Vagina (tissue), 2 donors: ENCODE measurements at regions not wholly inside any gene's neighbourhood (a gene's known extent, or its start where the extent isn't known, plus 50 kb on each side); places are given as distances from the start of the nearest gene placed in this dataset.

ENCODE experiments used
- DNase-seq, 2 donors: peaks; one replicate each; pipeline ENCODE4 v3.0.0-alpha.2; 2017; ENCODE audit errors: extremely low spot score in 2 of 2
- H3K27ac ChIP-seq: fragments of 200-600 bp; sonication (generic); one replicate; pipeline ENCODE4 v1.5.1; 2019
- H3K27me3 ChIP-seq: fragments of 200-600 bp; sonication (generic); one replicate; pipeline ENCODE4 v1.5.1; 2019
- H3K36me3 ChIP-seq, 2 donors: fragments of 200-600 bp; sonication (generic); one replicate each; pipeline ENCODE4 v1.5.1; 2017 to 2019
- H3K4me1 ChIP-seq: fragments of 200-600 bp; sonication (generic); one replicate; pipeline ENCODE4 v1.5.1; 2019
- H3K4me3 ChIP-seq, 2 donors: fragments of 200-600 bp; sonication (generic); 1 replicate in 1 of 2; 2 replicates in 1 of 2; pipeline ENCODE4 v1.5.1; 2016 to 2019
- H3K9me3 ChIP-seq: fragments of 200-600 bp; sonication (generic); one replicate; pipeline ENCODE4 v1.5.1; 2019
- POLR2A ChIP-seq, 2 donors: fragments of 450-650 bp; IDR thresholded peaks; one replicate each; pipeline ENCODE4 v1.6.1; 2017; ENCODE audit warnings: antibody characterized with exemption in 2 of 2, mild to moderate bottlenecking in 2 of 2, moderate library complexity in 2 of 2
- POLR2AphosphoS5 ChIP-seq, 2 donors: sonication (generic); formaldehyde crosslinking; IDR thresholded peaks; one replicate each; pipeline ENCODE4 v1.9.0; 2017; ENCODE audit warnings: antibody characterized with exemption in 2 of 2, mild to moderate bottlenecking in 2 of 2, low read depth in 1 of 2; ENCODE audit not compliant: insufficient read depth in 1 of 2
- intact Hi-C: fragments of 100-400 bp; cut with DNase I; formaldehyde crosslinking; loops from one replicate; pipeline ENCODE4 v1.15.1; 2023
- TF ChIP-seq, protein P1 (sequence below), 3 experiments: fragments of 450-650 bp in 2 of 3; fragments of 200-600 bp in 1 of 3; sonication (generic) in 1 of 3; IDR thresholded peaks; one replicate each; pipeline ENCODE4 v1.5.1; 2017 to 2019; ENCODE audit warnings: antibody characterized with exemption in 3 of 3, mild to moderate bottlenecking in 2 of 3, moderate library complexity in 2 of 3

DNA sequence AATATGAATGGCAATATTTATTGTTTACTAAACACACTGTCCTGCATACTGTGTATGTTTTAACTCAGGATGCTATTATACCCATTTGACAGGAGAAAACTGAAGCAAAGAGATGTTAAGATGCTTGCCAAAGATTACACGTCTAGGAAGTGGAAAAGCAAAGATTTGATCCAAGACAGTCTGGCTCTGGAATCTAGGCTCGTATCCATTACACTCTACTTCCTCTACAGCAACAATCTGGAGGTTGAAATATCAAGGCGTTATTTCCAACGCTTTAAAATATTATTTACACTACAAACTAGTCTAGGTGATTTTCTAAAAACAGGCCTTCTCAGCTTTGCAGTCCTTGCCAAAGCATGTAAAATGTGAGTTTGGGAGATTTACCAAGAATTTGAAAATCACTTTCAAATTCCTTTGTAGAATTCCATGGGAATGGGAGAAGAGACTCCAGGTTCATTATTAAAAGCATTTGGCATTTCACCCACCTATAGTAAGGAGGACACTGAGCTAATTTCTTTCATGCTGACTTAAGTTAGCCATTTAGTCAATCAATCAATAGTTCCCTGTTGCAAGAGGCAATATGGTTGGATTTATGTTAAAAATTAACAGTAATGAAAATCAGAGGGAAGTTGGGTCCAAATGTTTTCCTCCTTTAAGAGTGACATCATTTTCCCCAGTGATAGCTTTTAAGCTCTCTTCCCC lies 356.3 kb upstream of the SMARCA2 start:
- Histone ChIP-seq H3K4me1 (no peaks in the 10 kb centered on the region), H3K36me3 (no peaks in the 10 kb centered on the region), H3K4me3 (no peak overlapping the region), H3K9me3 (no peaks in the 10 kb centered on the region), H3K27ac (no peak overlapping the region), H3K27me3 (no peaks in the 10 kb centered on the region)
- intact Hi-C loops = no loop called here
- TF ChIP-seq POLR2A (IDR thresholded peaks at IDR 0.05) = no peak
- DNase-seq = no peak

DNA sequence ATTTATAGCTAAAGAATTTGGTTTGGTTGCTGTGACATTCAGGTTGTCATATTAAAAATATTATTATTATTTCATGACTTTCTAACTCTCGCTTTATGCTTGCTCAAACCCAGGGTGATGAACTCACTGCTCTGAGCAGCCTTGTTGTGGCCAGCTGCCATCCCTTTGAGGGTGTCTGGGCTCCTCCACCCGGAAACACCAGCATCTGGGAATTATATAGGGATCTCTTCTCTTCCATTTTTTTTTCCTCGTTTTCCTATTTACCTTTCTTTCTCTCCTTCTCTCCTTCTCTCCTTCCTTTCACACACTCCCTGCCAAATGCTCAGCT lies 355.8 kb upstream of the SMARCA2 start:
- Histone ChIP-seq H3K27ac (no peak overlapping the region), H3K27me3 (no peaks in the 10 kb centered on the region), H3K9me3 (no peaks in the 10 kb centered on the region), H3K4me3 (no peak overlapping the region), H3K4me1 (no peaks in the 10 kb centered on the region), H3K36me3 (no peaks in the 10 kb centered on the region)
- DNase-seq = no peak
- intact Hi-C loops = no loop called here
- TF ChIP-seq, protein P1, sequence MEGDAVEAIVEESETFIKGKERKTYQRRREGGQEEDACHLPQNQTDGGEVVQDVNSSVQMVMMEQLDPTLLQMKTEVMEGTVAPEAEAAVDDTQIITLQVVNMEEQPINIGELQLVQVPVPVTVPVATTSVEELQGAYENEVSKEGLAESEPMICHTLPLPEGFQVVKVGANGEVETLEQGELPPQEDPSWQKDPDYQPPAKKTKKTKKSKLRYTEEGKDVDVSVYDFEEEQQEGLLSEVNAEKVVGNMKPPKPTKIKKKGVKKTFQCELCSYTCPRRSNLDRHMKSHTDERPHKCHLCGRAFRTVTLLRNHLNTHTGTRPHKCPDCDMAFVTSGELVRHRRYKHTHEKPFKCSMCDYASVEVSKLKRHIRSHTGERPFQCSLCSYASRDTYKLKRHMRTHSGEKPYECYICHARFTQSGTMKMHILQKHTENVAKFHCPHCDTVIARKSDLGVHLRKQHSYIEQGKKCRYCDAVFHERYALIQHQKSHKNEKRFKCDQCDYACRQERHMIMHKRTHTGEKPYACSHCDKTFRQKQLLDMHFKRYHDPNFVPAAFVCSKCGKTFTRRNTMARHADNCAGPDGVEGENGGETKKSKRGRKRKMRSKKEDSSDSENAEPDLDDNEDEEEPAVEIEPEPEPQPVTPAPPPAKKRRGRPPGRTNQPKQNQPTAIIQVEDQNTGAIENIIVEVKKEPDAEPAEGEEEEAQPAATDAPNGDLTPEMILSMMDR (IDR thresholded peaks at IDR 0.05) = no peak
- no peak for TF ChIP-seq POLR2AphosphoS5 (IDR thresholded peaks at IDR 0.05; ENCODE audit: insufficient read depth in 1 of 2, low read depth in 1 of 2)
- no peak for TF ChIP-seq POLR2A (IDR thresholded peaks at IDR 0.05)

DNA sequence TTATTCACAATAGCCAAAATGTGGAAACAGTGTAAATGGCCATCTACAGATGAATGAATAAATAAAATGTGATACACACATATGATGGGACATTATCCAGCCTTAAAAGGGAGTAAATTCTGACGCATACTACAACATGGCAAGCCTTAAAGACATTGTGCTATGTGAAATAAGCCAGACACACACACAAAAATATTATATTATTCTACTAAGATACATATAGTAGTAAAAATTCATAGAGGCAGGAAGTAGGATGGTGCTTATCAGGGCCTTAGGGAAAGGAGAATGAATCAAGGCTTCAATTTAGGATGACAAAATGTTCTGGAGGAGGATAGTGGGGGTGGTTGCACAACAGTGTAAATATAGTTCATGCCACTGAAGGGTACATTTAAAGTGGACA lies 346.7 kb upstream of the SMARCA2 start:
- intact Hi-C loops = no loop called here
- H3K27ac ChIP-seq = no peak overlapping the region

DNA sequence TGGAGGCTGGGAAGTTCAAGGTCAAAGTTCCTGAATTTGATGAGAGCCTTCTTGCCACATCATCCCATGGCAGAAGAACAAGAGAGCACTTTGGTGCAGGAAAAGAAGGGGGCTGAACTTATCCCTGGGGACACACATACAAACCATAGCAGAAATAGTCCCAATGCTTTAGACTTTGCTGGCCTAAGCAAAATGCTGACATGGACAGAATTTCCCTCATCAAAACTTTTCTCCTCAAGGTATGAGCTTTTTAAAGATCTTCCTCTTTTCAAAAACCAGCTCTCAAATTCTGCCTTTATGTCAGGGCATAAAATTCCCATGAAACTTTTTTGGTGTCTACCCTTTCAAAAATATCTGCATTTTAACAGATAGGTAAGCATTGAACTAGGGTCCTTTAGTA lies 341.8 kb upstream of the SMARCA2 start:
- Histone ChIP-seq H3K4me3 (no peak overlapping the region), H3K27ac (no peak overlapping the region), H3K27me3 (no peaks in the 10 kb centered on the region), H3K4me1 (no peaks in the 10 kb centered on the region), H3K9me3 (no peaks in the 10 kb centered on the region), H3K36me3 (no peaks in the 10 kb centered on the region)
- DNase-seq = no peak
- intact Hi-C loops = no loop called here
- TF ChIP-seq POLR2AphosphoS5 (IDR thresholded peaks at IDR 0.05; ENCODE audit: insufficient read depth in 1 of 2, low read depth in 1 of 2) (no peak), POLR2A (IDR thresholded peaks at IDR 0.05) (no peak)
- TF ChIP-seq, protein P1 (IDR thresholded peaks at IDR 0.05) = no peak

More for the DNA sequence above, 346.7 kb upstream of the SMARCA2 start:
- no peaks in the 10 kb centered on the region for H3K36me3 ChIP-seq
- no peaks in the 10 kb centered on the region for H3K4me1 ChIP-seq
- TF ChIP-seq POLR2A (IDR thresholded peaks at IDR 0.05) = no peak
- H3K27me3 ChIP-seq = no peaks in the 10 kb centered on the region
- peaks cover 4% of the 10 kb centered on the region for H3K9me3 ChIP-seq
- H3K4me3 ChIP-seq = no peak overlapping the region
- DNase-seq = no peak

DNA sequence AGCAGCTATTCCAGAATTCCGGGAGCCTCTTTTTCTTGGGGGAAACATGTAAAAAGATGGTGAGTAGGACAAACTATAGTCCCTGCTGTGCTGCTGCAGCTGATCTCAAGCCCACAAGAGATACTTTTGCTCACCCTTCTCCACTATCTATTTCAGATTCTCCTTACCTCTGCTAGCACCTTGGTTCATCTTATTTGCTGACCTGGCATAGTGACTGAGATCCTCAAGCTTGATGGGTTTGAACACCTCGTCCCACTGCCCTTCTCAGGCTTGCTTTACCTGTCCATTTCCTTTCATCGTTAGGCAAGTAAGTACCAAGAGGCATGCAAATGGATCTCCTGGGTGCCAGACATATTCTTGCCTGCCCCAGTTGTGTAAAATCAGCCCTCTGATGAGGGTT lies 338.4 kb upstream of the SMARCA2 start:
- intact Hi-C loops = no loop called here
- no peak for TF ChIP-seq POLR2AphosphoS5 (IDR thresholded peaks at IDR 0.05; ENCODE audit: insufficient read depth in 1 of 2, low read depth in 1 of 2)
- TF ChIP-seq, protein P1 (IDR thresholded peaks at IDR 0.05) = no peak
- TF ChIP-seq POLR2A (IDR thresholded peaks at IDR 0.05) = no peak
- H3K4me1 ChIP-seq = no peaks in the 10 kb centered on the region

DNA sequence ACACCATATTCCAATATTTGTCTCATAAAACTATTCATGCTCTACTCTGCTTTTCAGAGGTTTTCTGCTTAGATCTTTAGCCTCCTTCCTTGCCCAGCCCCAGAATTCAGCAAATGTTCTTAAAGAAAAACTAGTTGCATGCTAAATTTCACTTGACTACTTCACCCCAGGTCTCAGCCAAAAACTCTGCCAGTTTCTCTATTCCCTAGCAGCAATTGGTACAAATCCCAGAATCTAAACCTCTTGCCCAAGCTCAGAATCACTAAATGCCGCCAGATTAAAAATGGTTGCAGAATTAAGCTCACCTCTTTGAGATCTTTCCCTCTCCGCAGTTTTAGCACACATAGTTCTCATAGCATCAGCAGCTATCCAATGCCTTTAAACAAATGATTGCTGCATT lies 331.2 kb upstream of the SMARCA2 start:
- H3K27ac ChIP-seq = no peak overlapping the region
- DNase-seq = no peak
- H3K9me3 ChIP-seq = no peaks in the 10 kb centered on the region
- intact Hi-C loops = no loop called here
- TF ChIP-seq POLR2AphosphoS5 (IDR thresholded peaks at IDR 0.05; ENCODE audit: insufficient read depth in 1 of 2, low read depth in 1 of 2) (no peak), POLR2A (IDR thresholded peaks at IDR 0.05) (no peak)
- TF ChIP-seq, protein P1 (IDR thresholded peaks at IDR 0.05) = no peak
- no peak overlapping the region for H3K4me3 ChIP-seq
- no peaks in the 10 kb centered on the region for H3K36me3 ChIP-seq
- no peaks in the 10 kb centered on the region for H3K4me1 ChIP-seq
- H3K27me3 ChIP-seq = no peaks in the 10 kb centered on the region

More for the DNA sequence above, 338.4 kb upstream of the SMARCA2 start:
- no peak for DNase-seq
- H3K27me3 ChIP-seq = no peaks in the 10 kb centered on the region
- no peaks in the 10 kb centered on the region for H3K36me3 ChIP-seq
- H3K27ac ChIP-seq = no peak overlapping the region
- no peak overlapping the region for H3K4me3 ChIP-seq
- H3K9me3 ChIP-seq = no peaks in the 10 kb centered on the region
